GM21526 (cell line): ENCODE measurements at regions not wholly inside any gene's neighbourhood (a gene's known extent, or its start where the extent isn't known, plus 50 kb on each side); places are given as distances from the start of the nearest gene placed in this dataset.

Experiments
- ATAC-seq: cut with Tn5 transposase; IDR thresholded peaks from one replicate; pipeline ENCODE4 v1.9.1; 2021; ENCODE audit warnings: moderate library complexity; ENCODE audit not compliant: unreplicated experiment, low FRiP score

- no peak for ATAC-seq
Measured at GRCh38 chr5:174423558-174423957, 300.8 kb upstream of the MSX2 start.

GRCh38 chr5:174424219-174425053, 299.9 kb upstream of the MSX2 start:
- no peak for ATAC-seq

- no peak for ATAC-seq
Measured at GRCh38 chr5:174425271-174425963, 299.0 kb upstream of the MSX2 start.

GRCh38 chr5:174425964-174426290, 298.5 kb upstream of the MSX2 start:
- ATAC-seq = no peak

GRCh38 chr5:174426388-174426787, 298.0 kb upstream of the MSX2 start:
- no peak for ATAC-seq

GRCh38 chr5:174426851-174427250, 297.5 kb upstream of the MSX2 start:
- no peak for ATAC-seq

GRCh38 chr5:174427304-174427703, 297.1 kb upstream of the MSX2 start:
- no peak for ATAC-seq

- ATAC-seq = no peak
Measured at GRCh38 chr5:174428895-174429294, 295.5 kb upstream of the MSX2 start.

GRCh38 chr5:174430940-174431339, 293.4 kb upstream of the MSX2 start:
- no peak for ATAC-seq

GRCh38 chr5:174431504-174431903, 292.9 kb upstream of the MSX2 start:
- ATAC-seq = no peak

- ATAC-seq = no peak
Measured at GRCh38 chr5:174433098-174433497, 291.3 kb upstream of the MSX2 start.

- no peak for ATAC-seq
Measured at GRCh38 chr5:174436750-174437149, 287.6 kb upstream of the MSX2 start.

GRCh38 chr5:174444479-174445188, 279.7 kb upstream of the MSX2 start:
- ATAC-seq = no peak

GRCh38 chr5:174446446-174446845, 277.9 kb upstream of the MSX2 start:
- ATAC-seq = no peak

GRCh38 chr5:174446988-174447387, 277.4 kb upstream of the MSX2 start:
- ATAC-seq = no peak

GRCh38 chr5:174448041-174448440, 276.3 kb upstream of the MSX2 start:
- ATAC-seq = no peak

- ATAC-seq = no peak
Measured at GRCh38 chr5:174448662-174449061, 275.7 kb upstream of the MSX2 start.

- ATAC-seq = no peak
Measured at GRCh38 chr5:174453690-174454089, 270.7 kb upstream of the MSX2 start.

GRCh38 chr5:174454464-174454863, 269.9 kb upstream of the MSX2 start:
- ATAC-seq = no peak

GRCh38 chr5:174454890-174455289, 269.5 kb upstream of the MSX2 start:
- ATAC-seq = no peak

- no peak for ATAC-seq
Measured at GRCh38 chr5:174455301-174455700, 269.1 kb upstream of the MSX2 start.
